Gastrocnemius medialis (tissue), 4 donors: ENCODE measurements at regions not wholly inside any gene's neighbourhood (a gene's known extent, or its start where the extent isn't known, plus 50 kb on each side); places are given as distances from the start of the nearest gene placed in this dataset.

Experiments
- ATAC-seq, 2 donors: fragments of 150-250 bp; one replicate each; pipeline ENCODE4 v1.9.1; 2016
- DNase-seq, 2 donors: peaks; one replicate each; pipeline ENCODE4 v3.0.0-alpha.2; 2019
- H3K27ac ChIP-seq, 4 donors: fragments of 200-600 bp; sonication (generic); 1 replicate in 1 of 4; 2 replicates in 3 of 4; pipeline ENCODE4 v1.5.1; 2016 to 2018; ENCODE audit warnings: mild to moderate bottlenecking in 2 of 4, moderate library complexity in 1 of 4
- H3K27me3 ChIP-seq, 3 donors: fragments of 200-600 bp; sonication (generic) in 2 of 3; 1 replicate in 1 of 3; 2 replicates in 2 of 3; pipeline versions ENCODE4 v1.5.1 to v1.6.0; 2016 to 2019; ENCODE audit warnings: mild to moderate bottlenecking in 1 of 3, moderate library complexity in 1 of 3
- H3K36me3 ChIP-seq, 2 donors: fragments of 200-600 bp; sonication (generic) in 1 of 2; one replicate each; pipeline ENCODE4 v1.5.1; 2017 to 2018
- H3K4me1 ChIP-seq, 2 donors: fragments of 200-600 bp; sonication (generic) in 1 of 2; one replicate each; pipeline ENCODE4 v1.5.1; 2016 to 2017; ENCODE audit warnings: mild to moderate bottlenecking in 2 of 2
- H3K4me3 ChIP-seq, 4 donors: fragments of 200-600 bp; sonication (generic) in 3 of 4; 1 replicate in 1 of 4; 2 replicates in 3 of 4; pipeline ENCODE4 v1.5.1; 2016 to 2019; ENCODE audit warnings: mild to moderate bottlenecking in 2 of 4
- H3K9me3 ChIP-seq, 3 donors: fragments of 200-600 bp; sonication (generic) in 2 of 3; 1 replicate in 1 of 3; 2 replicates in 2 of 3; pipeline ENCODE4 v1.5.1; 2016 to 2019
- POLR2A ChIP-seq, 2 donors: fragments of 450-650 bp; IDR thresholded peaks; one replicate each; pipeline ENCODE4 v1.6.1; 2017; ENCODE audit warnings: antibody characterized with exemption in 2 of 2, mild to moderate bottlenecking in 2 of 2, moderate library complexity in 2 of 2
- in situ Hi-C, 4 donors: fragments of 200-750 bp; cut with MboI; loops; one replicate each; pipeline versions ENCODE4 v1.15.0 to v1.8.0; 2017; ENCODE audit warnings: low sequenced_read_pairs in 4 of 4
- intact Hi-C: fragments of 100-400 bp; cut with DNase I; formaldehyde crosslinking; loops from one replicate; pipeline ENCODE4 v1.15.1; 2023; ENCODE audit warnings: low total_unique reads
- TF ChIP-seq, protein P1 (sequence below), 5 experiments: fragments of 450-650 bp in 3 of 5; fragments of 200-600 bp in 2 of 5; sonication (generic) in 2 of 5; IDR thresholded peaks in 4 of 5; conservative IDR thresholded peaks in 1 of 5; 1 replicate in 4 of 5; 2 replicates in 1 of 5; pipeline ENCODE4 v1.5.1; 2016 to 2019; ENCODE audit warnings: antibody characterized with exemption in 5 of 5, mild to moderate bottlenecking in 3 of 5, moderate library complexity in 3 of 5

DNA sequence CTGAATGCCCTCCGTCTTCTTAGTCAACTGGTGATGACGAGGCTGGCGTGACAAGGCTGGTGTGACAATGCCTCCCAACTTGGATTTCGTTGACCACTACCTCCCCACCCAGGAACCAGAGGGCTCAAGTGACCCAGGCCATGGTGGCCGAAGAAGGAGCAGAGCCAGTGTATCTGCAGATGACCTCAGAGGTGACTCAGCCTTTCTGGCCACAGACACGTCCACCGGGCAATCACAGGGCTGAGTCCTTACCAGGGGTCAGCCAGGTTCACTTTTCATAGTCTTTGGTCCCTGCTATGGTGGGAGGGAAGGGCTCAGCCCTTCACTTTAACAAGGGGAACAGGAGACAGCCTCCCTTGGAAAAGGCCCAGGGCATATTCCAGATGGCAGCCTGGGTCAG, 116.3 kb downstream of the MAF start:
- Histone ChIP-seq H3K27me3 (no peaks in the 10 kb centered on the region), H3K36me3 (no peaks in the 10 kb centered on the region), H3K9me3 (no peaks in the 10 kb centered on the region), H3K4me1 (peaks cover 0 to 7% of the 10 kb centered on the region in 2 donors), H3K27ac (no peak overlapping the region), H3K4me3 (no peak overlapping the region)
- DNase-seq = peak in 1 of 2 donors; percentile 20
- intact Hi-C loops = no loop called here
- in situ Hi-C loops = no loop called here
- peak in 1 of 2 donors; percentile 55 for ATAC-seq
- TF ChIP-seq, protein P1, sequence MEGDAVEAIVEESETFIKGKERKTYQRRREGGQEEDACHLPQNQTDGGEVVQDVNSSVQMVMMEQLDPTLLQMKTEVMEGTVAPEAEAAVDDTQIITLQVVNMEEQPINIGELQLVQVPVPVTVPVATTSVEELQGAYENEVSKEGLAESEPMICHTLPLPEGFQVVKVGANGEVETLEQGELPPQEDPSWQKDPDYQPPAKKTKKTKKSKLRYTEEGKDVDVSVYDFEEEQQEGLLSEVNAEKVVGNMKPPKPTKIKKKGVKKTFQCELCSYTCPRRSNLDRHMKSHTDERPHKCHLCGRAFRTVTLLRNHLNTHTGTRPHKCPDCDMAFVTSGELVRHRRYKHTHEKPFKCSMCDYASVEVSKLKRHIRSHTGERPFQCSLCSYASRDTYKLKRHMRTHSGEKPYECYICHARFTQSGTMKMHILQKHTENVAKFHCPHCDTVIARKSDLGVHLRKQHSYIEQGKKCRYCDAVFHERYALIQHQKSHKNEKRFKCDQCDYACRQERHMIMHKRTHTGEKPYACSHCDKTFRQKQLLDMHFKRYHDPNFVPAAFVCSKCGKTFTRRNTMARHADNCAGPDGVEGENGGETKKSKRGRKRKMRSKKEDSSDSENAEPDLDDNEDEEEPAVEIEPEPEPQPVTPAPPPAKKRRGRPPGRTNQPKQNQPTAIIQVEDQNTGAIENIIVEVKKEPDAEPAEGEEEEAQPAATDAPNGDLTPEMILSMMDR (IDR thresholded peaks at IDR 0.05 in 4 of 5, conservative IDR thresholded peaks at IDR 0.05 in 1 of 5) = no peak
- no peak for TF ChIP-seq POLR2A (IDR thresholded peaks at IDR 0.05)

DNA sequence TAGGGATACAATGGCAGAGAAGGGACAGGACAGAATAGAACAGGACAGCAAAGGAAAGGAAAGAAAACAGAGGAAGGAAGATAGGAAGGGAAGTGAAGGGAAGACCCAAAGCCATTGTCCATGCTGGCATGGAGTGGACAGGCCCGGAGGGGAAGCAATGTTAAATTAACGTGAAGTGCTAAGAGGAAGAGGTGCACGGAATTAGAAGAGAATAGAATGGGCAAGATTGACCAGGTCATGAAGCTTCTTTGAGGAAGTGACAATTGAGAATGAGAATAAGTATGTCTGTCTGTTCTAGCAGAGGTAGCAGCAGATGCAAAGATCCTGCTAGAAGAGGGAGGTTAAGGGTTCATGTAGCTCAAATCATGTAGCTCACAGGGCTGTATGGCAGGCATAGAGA, 117.2 kb downstream of the MAF start:
- no peak for ATAC-seq

DNA sequence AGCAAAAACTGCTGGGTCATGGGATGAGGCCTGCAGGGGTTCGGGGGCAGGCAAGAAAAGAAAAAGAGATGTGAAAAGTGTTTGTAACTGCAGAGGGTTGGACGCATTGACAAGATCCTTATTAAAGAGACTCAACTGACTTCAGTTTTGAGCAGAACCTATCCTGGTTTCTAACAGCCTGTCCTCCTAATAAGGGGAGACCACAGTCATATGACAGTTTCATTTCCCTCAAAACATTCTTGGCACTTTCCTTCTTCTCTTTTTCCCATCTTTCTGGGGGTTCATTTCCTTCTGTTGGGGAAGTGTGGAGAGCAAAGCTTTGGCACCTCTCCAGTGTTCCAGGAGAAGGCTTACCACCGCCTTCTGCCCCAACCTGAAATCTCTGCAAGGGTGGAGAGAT, 118.5 kb downstream of the MAF start:
- no peak for ATAC-seq
- intact Hi-C loops = no loop called here

More for the DNA sequence above, 117.2 kb downstream of the MAF start:
- Histone ChIP-seq H3K27ac (no peak overlapping the region), H3K4me3 (no peak overlapping the region), H3K36me3 (no peaks in the 10 kb centered on the region), H3K4me1 (peaks cover 0 to 7% of the 10 kb centered on the region in 2 donors), H3K27me3 (no peaks in the 10 kb centered on the region), H3K9me3 (no peaks in the 10 kb centered on the region)
- intact Hi-C loops (no loop called here), in situ Hi-C loops (no loop called here)
- TF ChIP-seq POLR2A (IDR thresholded peaks at IDR 0.05) = no peak
- TF ChIP-seq, protein P1 (IDR thresholded peaks at IDR 0.05 in 4 of 5, conservative IDR thresholded peaks at IDR 0.05 in 1 of 5) = no peak
- DNase-seq = no peak

DNA sequence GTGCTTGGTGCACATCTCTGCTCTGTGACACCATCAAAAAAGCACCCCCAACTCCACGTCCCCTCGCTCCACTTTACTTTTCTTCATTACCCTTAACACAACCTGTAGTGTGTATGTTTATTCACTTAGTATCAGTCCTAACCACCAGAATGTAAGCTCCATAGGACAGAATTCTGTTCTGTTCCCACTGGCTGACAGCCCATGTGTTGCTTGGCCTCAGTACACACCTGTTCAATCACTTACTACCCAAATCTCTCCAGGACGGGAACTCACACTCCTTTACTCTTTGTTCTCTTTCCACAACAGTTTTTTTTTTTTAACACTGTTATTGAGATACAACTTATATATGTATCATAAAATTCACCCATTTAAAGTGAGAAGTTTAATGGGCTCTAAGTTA, 119.6 kb downstream of the MAF start:
- Histone ChIP-seq H3K27ac (no peak overlapping the region), H3K27me3 (no peaks in the 10 kb centered on the region), H3K4me1 (peaks cover 0 to 7% of the 10 kb centered on the region in 2 donors), H3K9me3 (no peaks in the 10 kb centered on the region), H3K36me3 (no peaks in the 10 kb centered on the region), H3K4me3 (no peak overlapping the region)
- DNase-seq (no peak), ATAC-seq (no peak)
- TF ChIP-seq, protein P1 (IDR thresholded peaks at IDR 0.05 in 4 of 5, conservative IDR thresholded peaks at IDR 0.05 in 1 of 5) = no peak
- no peak for TF ChIP-seq POLR2A (IDR thresholded peaks at IDR 0.05)
- intact Hi-C loops (no loop called here), in situ Hi-C loops (no loop called here)

More for the DNA sequence above, 118.5 kb downstream of the MAF start:
- H3K27me3 ChIP-seq = no peaks in the 10 kb centered on the region
- H3K36me3 ChIP-seq = no peaks in the 10 kb centered on the region
- no peak for DNase-seq
- H3K27ac ChIP-seq = no peak overlapping the region
- peaks cover 0 to 7% of the 10 kb centered on the region in 2 donors for H3K4me1 ChIP-seq
- TF ChIP-seq, protein P1 (IDR thresholded peaks at IDR 0.05 in 4 of 5, conservative IDR thresholded peaks at IDR 0.05 in 1 of 5) = no peak
- TF ChIP-seq POLR2A (IDR thresholded peaks at IDR 0.05) = no peak
- in situ Hi-C loops = no loop called here
- H3K9me3 ChIP-seq = no peaks in the 10 kb centered on the region
- no peak overlapping the region for H3K4me3 ChIP-seq

DNA sequence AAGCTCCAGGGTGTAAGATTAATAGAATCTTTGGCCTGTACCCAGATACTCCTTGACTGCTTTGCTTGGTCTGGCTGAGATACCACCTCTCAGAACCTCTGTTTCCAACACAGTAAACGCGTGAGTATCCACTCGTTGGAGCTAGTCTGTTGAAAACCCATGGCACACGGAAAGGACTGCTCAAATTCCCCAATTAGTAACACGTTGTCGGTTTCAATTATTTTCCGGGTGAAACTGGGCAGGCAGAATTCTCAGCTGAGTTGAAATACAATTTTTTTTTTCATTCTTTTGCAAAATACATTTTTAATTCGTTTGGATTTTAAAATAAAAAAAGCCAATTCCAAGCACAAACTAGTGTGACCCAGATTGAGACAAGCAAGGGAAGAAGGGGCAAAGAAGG, 120.5 kb downstream of the MAF start:
- ATAC-seq = no peak
- peaks cover 0 to 7% of the 10 kb centered on the region in 2 donors for H3K4me1 ChIP-seq
- H3K27me3 ChIP-seq = no peaks in the 10 kb centered on the region
- H3K9me3 ChIP-seq = no peaks in the 10 kb centered on the region
- no peak for DNase-seq
- H3K4me3 ChIP-seq = no peak overlapping the region
- in situ Hi-C loops (no loop called here), intact Hi-C loops (no loop called here)
- no peak for TF ChIP-seq POLR2A (IDR thresholded peaks at IDR 0.05)
- TF ChIP-seq, protein P1 (IDR thresholded peaks at IDR 0.05 in 4 of 5, conservative IDR thresholded peaks at IDR 0.05 in 1 of 5) = no peak
- no peak overlapping the region for H3K27ac ChIP-seq
- H3K36me3 ChIP-seq = no peaks in the 10 kb centered on the region
